ENCODE measurements at regions not wholly inside any gene's neighbourhood (a gene's known extent, or its start where the extent isn't known, plus 50 kb on each side); places are given as distances from the start of the nearest gene placed in this dataset.
"Not testable (repeated sequence)": the region's sequence is repeated elsewhere in the genome, so short reads cannot be mapped to it uniquely, and the experiment has no call there.

GRCh38 chr9:67708109-67708508 is 150.6 kb upstream of the ANKRD20A1 start:
- intact Hi-C loops (cut with micrococcal nuclease); H3K4me3 Mint-ChIP-seq; H3K27ac Mint-ChIP-seq; CTCF ChIA-PET; DNase-seq; H3K9me3 Mint-ChIP-seq; H3K36me3 Mint-ChIP-seq (ENCODE audit: low read depth); H3K4me1 Mint-ChIP-seq (ENCODE audit: low read depth); H3K27me3 Mint-ChIP-seq (ENCODE audit: low read depth): not testable (repeated sequence)

- H3K27me3 Mint-ChIP-seq (ENCODE audit: low read depth); H3K4me1 Mint-ChIP-seq (ENCODE audit: low read depth); H3K36me3 Mint-ChIP-seq (ENCODE audit: low read depth); DNase-seq; H3K27ac Mint-ChIP-seq; intact Hi-C loops (cut with micrococcal nuclease); H3K4me3 Mint-ChIP-seq; CTCF ChIA-PET; H3K9me3 Mint-ChIP-seq: not testable (repeated sequence)
Observed at GRCh38 chr9:67711429-67711828, 147.3 kb upstream of the ANKRD20A1 start.

- CTCF ChIA-PET; intact Hi-C loops (cut with micrococcal nuclease); H3K4me3 Mint-ChIP-seq; H3K36me3 Mint-ChIP-seq (ENCODE audit: low read depth); H3K4me1 Mint-ChIP-seq (ENCODE audit: low read depth); H3K27ac Mint-ChIP-seq; H3K27me3 Mint-ChIP-seq (ENCODE audit: low read depth); H3K9me3 Mint-ChIP-seq: not testable (repeated sequence)
- DNase-seq: peak; percentile 2
Observed at GRCh38 chr9:67711931-67712330, 146.8 kb upstream of the ANKRD20A1 start.

- intact Hi-C loops (cut with micrococcal nuclease); H3K36me3 Mint-ChIP-seq (ENCODE audit: low read depth); H3K27ac Mint-ChIP-seq; H3K4me1 Mint-ChIP-seq (ENCODE audit: low read depth); H3K4me3 Mint-ChIP-seq; CTCF ChIA-PET; H3K9me3 Mint-ChIP-seq; H3K27me3 Mint-ChIP-seq (ENCODE audit: low read depth): not testable (repeated sequence)
- DNase-seq: peak; percentile 7
Observed at GRCh38 chr9:67712956-67713355, 145.8 kb upstream of the ANKRD20A1 start.

GRCh38 chr9:67717830-67718388 is 140.8 kb upstream of the ANKRD20A1 start:
- H3K4me1 Mint-ChIP-seq (ENCODE audit: low read depth); H3K27ac Mint-ChIP-seq; H3K36me3 Mint-ChIP-seq (ENCODE audit: low read depth); CTCF ChIA-PET; H3K4me3 Mint-ChIP-seq; intact Hi-C loops (cut with micrococcal nuclease); H3K27me3 Mint-ChIP-seq (ENCODE audit: low read depth); H3K9me3 Mint-ChIP-seq: not testable (repeated sequence)
- DNase-seq: peak; percentile 47

GRCh38 chr9:67720491-67720890 is 138.2 kb upstream of the ANKRD20A1 start:
- H3K36me3 Mint-ChIP-seq (ENCODE audit: low read depth); H3K4me1 Mint-ChIP-seq (ENCODE audit: low read depth); H3K9me3 Mint-ChIP-seq; intact Hi-C loops (cut with micrococcal nuclease); H3K27ac Mint-ChIP-seq; H3K27me3 Mint-ChIP-seq (ENCODE audit: low read depth); H3K4me3 Mint-ChIP-seq; DNase-seq; CTCF ChIA-PET: not testable (repeated sequence)

- H3K36me3 Mint-ChIP-seq (ENCODE audit: low read depth); H3K9me3 Mint-ChIP-seq; intact Hi-C loops (cut with micrococcal nuclease); H3K4me1 Mint-ChIP-seq (ENCODE audit: low read depth); DNase-seq; CTCF ChIA-PET; H3K4me3 Mint-ChIP-seq; H3K27ac Mint-ChIP-seq; H3K27me3 Mint-ChIP-seq (ENCODE audit: low read depth): not testable (repeated sequence)
Observed at GRCh38 chr9:67722460-67723090, 136.2 kb upstream of the ANKRD20A1 start.

GRCh38 chr9:67723185-67723584 is 135.5 kb upstream of the ANKRD20A1 start:
- H3K9me3 Mint-ChIP-seq; H3K27me3 Mint-ChIP-seq (ENCODE audit: low read depth); intact Hi-C loops (cut with micrococcal nuclease); H3K27ac Mint-ChIP-seq; CTCF ChIA-PET; H3K36me3 Mint-ChIP-seq (ENCODE audit: low read depth); H3K4me1 Mint-ChIP-seq (ENCODE audit: low read depth): not testable (repeated sequence)
- DNase-seq: peak; percentile 20
- H3K4me3 Mint-ChIP-seq: peak overlapping the region; percentile 86

GRCh38 chr9:67724885-67725284 is 133.8 kb upstream of the ANKRD20A1 start:
- H3K9me3 Mint-ChIP-seq; intact Hi-C loops (cut with micrococcal nuclease); CTCF ChIA-PET; H3K4me1 Mint-ChIP-seq (ENCODE audit: low read depth); H3K27ac Mint-ChIP-seq; H3K36me3 Mint-ChIP-seq (ENCODE audit: low read depth); H3K27me3 Mint-ChIP-seq (ENCODE audit: low read depth): not testable (repeated sequence)
- peak; percentile 57 for DNase-seq
- peak overlapping the region; percentile 32 for H3K4me3 Mint-ChIP-seq

GRCh38 chr9:67726213-67726988 is 132.3 kb upstream of the ANKRD20A1 start:
- H3K4me1 Mint-ChIP-seq (ENCODE audit: low read depth); H3K27me3 Mint-ChIP-seq (ENCODE audit: low read depth); CTCF ChIA-PET; H3K9me3 Mint-ChIP-seq; H3K36me3 Mint-ChIP-seq (ENCODE audit: low read depth); intact Hi-C loops (cut with micrococcal nuclease); H3K27ac Mint-ChIP-seq: not testable (repeated sequence)
- peak; percentile 54 for DNase-seq
- H3K4me3 Mint-ChIP-seq: peak overlapping the region; percentile 68

GRCh38 chr9:67763133-67763532 is 95.6 kb upstream of the ANKRD20A1 start:
- CTCF ChIA-PET; H3K9me3 Mint-ChIP-seq; intact Hi-C loops (cut with micrococcal nuclease); H3K36me3 Mint-ChIP-seq (ENCODE audit: low read depth); H3K27me3 Mint-ChIP-seq (ENCODE audit: low read depth); H3K4me1 Mint-ChIP-seq (ENCODE audit: low read depth); H3K4me3 Mint-ChIP-seq; DNase-seq; H3K27ac Mint-ChIP-seq: not testable (repeated sequence)

- H3K36me3 Mint-ChIP-seq (ENCODE audit: low read depth); intact Hi-C loops (cut with micrococcal nuclease); H3K27ac Mint-ChIP-seq; H3K27me3 Mint-ChIP-seq (ENCODE audit: low read depth); H3K4me1 Mint-ChIP-seq (ENCODE audit: low read depth); H3K4me3 Mint-ChIP-seq; DNase-seq; CTCF ChIA-PET; H3K9me3 Mint-ChIP-seq: not testable (repeated sequence)
Observed at GRCh38 chr9:67771807-67772206, 86.9 kb upstream of the ANKRD20A1 start.

GRCh38 chr9:67800170-67800569 is 58.6 kb upstream of the ANKRD20A1 start:
- DNase-seq; H3K9me3 Mint-ChIP-seq; intact Hi-C loops (cut with micrococcal nuclease); H3K4me3 Mint-ChIP-seq; CTCF ChIA-PET; H3K36me3 Mint-ChIP-seq (ENCODE audit: low read depth); H3K4me1 Mint-ChIP-seq (ENCODE audit: low read depth); H3K27me3 Mint-ChIP-seq (ENCODE audit: low read depth); H3K27ac Mint-ChIP-seq: not testable (repeated sequence)
